ENCODE measurements at regions not wholly inside any gene's neighbourhood (a gene's known extent, or its start where the extent isn't known, plus 50 kb on each side); places are given as distances from the start of the nearest gene placed in this dataset.
"Not testable (repeated sequence)": the region's sequence is repeated elsewhere in the genome, so short reads cannot be mapped to it uniquely, and the experiment has no call there.

DNA sequence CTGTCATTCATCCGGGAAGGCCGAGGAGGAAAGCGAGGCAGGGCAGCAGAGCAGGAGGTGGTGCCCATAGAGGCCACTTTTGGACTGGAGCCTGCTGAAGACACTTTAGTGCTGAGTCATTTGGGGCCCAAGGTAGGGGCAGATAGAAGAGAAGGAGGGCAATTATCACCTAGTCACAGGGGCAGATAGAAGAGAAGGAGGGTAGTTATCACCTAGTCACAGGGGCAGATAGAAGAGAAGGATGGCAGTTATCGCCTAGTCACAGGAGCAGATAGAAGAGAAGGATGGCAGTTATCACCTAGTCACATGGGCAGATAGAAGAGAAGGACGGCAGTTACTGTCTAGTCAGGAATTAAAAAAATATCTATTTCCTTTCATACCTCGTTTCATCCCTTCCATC lies 1372.6 kb downstream of the FOXD4L5 start:
- H3K4me3 Mint-ChIP-seq; H3K4me1 Mint-ChIP-seq (ENCODE audit: low read depth); H3K27me3 Mint-ChIP-seq; intact Hi-C loops (cut with micrococcal nuclease); H3K36me3 Mint-ChIP-seq (ENCODE audit: low read depth); H3K27ac Mint-ChIP-seq: not testable (repeated sequence)
- H3K9me3 Mint-ChIP-seq: peaks cover 77% of the 10 kb centered on the region

DNA sequence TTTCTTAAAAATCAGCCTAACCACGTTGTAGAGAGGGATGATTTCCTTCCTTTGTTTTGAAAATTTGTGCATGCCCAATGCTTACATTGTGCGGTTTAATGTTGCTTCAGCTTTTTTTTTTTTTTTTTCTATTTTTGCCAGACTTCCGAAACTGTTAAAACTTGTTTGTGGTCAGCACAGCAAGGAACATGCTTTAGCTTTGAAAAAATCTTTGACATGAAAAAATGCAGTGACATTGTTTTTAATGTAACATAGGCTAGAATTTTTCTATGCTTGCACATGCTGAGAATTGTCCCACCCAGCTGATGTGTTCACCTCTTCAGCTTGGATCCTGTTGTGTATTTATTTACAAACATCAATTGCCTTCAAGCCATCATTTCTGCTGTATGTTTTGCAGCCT lies 1375.9 kb downstream of the FOXD4L5 start:
- intact Hi-C loops (cut with micrococcal nuclease); H3K27me3 Mint-ChIP-seq; H3K4me1 Mint-ChIP-seq (ENCODE audit: low read depth); H3K36me3 Mint-ChIP-seq (ENCODE audit: low read depth); H3K27ac Mint-ChIP-seq; H3K4me3 Mint-ChIP-seq: not testable (repeated sequence)
- H3K9me3 Mint-ChIP-seq: peaks cover 81% of the 10 kb centered on the region

DNA sequence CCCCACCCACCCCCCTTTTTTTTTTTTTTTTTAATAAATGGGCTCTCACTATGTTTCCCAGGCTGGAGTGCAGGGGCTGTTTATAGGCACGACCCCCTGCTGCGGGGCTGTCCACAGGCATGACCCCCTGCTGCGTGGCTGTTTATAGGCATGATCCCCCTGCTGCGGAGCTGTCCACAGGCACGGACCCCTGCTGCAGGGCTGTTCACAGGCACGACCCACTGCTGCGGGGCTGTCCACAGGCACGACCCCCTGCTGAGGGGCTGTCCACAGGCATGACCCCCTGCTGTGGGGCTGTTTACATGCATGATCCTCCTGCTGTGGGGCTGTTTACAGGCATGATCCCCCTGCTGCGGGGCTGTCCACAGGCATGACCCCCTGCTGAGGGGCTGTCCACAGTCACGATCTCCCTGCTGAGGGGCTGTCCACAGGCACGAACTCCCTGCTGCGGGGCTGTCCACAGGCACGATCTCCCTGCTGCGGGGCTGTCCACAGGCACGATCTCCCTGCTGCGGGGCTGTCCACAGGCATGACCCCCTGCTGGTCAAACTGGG lies 1385.3 kb downstream of the FOXD4L5 start:
- H3K27ac Mint-ChIP-seq; H3K4me3 Mint-ChIP-seq; H3K36me3 Mint-ChIP-seq (ENCODE audit: low read depth); H3K27me3 Mint-ChIP-seq; H3K4me1 Mint-ChIP-seq (ENCODE audit: low read depth); intact Hi-C loops (cut with micrococcal nuclease): not testable (repeated sequence)
- H3K9me3 Mint-ChIP-seq: peaks cover 64% of the 10 kb centered on the region

DNA sequence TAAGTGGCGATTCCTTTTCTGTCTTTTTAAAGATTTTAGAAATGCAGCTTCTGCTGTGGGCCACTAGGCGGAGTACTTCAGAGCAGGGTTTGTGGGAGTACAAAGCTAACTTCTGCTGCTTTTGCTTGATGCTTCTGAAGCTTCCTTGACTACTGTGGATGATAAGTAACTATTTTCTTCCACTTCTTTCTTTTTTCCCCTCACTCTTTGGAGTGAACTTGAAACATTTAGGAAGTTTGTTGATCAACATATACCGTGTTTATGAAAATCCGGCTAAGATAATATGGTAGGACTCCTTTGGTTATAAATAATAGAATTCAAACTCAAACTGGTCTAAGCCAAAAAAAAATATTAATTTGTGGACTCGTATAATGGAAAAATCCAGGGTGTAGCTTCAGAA lies 1403.6 kb downstream of the FOXD4L5 start:
- H3K4me1 Mint-ChIP-seq (ENCODE audit: low read depth); H3K9me3 Mint-ChIP-seq; H3K27ac Mint-ChIP-seq; H3K27me3 Mint-ChIP-seq; intact Hi-C loops (cut with micrococcal nuclease); H3K4me3 Mint-ChIP-seq; H3K36me3 Mint-ChIP-seq (ENCODE audit: low read depth): not testable (repeated sequence)

DNA sequence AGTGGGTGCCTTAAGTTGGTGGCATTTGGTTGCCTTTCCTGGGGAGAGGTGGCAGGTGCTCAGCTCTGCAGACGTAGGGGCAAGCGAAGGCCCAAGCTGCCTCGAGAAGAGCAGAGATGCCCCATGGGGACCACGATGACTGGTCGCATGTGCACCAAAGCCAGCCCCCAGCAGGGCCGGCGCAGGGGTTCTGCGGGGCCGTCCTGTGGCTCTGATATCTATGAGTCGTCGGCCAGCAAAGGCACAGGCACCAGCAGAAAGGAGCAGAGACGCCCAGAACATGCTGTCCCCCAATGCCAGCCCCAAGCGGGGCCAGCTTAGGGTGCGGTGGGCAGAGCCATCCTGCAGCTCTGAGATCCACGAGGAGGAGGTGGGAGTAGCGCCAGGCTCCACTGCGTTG lies 1408.6 kb downstream of the FOXD4L5 start:
- H3K27me3 Mint-ChIP-seq; H3K4me1 Mint-ChIP-seq (ENCODE audit: low read depth); H3K4me3 Mint-ChIP-seq; H3K9me3 Mint-ChIP-seq; H3K36me3 Mint-ChIP-seq (ENCODE audit: low read depth); H3K27ac Mint-ChIP-seq; intact Hi-C loops (cut with micrococcal nuclease): not testable (repeated sequence)

DNA sequence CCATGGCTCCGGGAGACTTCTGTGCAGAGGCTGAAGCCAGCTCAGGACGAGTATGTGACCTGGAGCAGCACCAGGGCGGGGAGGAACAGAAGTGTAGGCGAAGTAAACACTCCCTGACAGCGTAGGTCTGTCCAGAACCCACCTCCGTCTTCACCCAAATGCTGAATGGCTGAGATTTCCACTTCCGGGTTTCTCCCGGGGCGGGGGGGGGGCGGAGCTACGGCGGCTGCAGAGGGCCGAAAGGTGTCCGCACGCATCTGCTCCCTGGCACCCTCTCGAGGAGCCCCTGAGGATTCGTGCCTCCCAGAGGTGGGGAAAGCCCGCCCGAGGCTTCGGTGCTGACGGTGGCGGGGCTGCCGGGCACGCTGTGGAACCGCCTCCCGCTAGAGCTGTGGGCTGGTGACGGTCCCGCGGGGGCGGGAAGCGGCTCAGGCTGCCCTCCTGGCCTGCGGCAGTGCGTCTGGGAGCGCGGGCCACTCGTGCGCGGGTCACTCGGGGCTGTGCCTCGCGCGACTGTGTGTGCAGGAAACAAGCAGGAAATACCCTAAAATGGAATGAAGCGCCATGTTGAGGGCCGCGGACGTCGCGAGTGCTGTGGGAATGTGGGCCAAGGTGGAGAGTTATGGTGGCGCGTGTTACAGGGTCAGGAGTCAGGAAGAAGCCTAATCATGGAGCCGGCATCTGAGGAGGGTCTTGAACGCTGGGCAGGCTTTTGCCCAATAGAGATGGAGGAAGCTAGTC lies 1425.4 kb downstream of the FOXD4L5 start:
- no peaks in the 10 kb centered on the region for H3K36me3 Mint-ChIP-seq (ENCODE audit: low read depth)
- H3K27ac Mint-ChIP-seq: no peak overlapping the region
- no peaks in the 10 kb centered on the region for H3K27me3 Mint-ChIP-seq
- intact Hi-C loops (cut with micrococcal nuclease): no loop called here
- H3K4me3 Mint-ChIP-seq: peak overlapping the region; percentile 46
- no peaks in the 10 kb centered on the region for H3K4me1 Mint-ChIP-seq (ENCODE audit: low read depth)
- H3K9me3 Mint-ChIP-seq: peaks cover 46% of the 10 kb centered on the region

DNA sequence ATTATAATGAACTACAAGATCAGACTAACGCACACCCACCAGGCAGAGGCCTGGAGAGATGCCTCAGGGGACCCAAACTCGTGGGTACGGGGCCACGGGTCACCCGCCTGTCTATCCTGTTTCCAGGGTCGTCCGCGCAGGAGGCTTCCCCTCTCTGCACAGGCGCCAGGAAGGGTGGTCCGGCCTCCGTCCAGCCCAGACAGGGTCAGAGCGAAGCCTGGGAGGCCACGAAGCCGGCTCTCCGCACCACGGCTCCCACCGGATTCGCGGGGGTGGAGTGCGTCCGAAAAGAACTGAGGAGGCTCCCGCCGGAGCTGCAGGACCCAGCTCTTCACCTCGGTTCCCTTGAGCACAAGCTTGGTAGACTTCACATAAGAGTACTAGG lies 1425.9 kb downstream of the FOXD4L5 start:
- H3K27ac Mint-ChIP-seq; H3K27me3 Mint-ChIP-seq; H3K4me1 Mint-ChIP-seq (ENCODE audit: low read depth); H3K36me3 Mint-ChIP-seq (ENCODE audit: low read depth); intact Hi-C loops (cut with micrococcal nuclease): not testable (repeated sequence)
- peaks cover 44% of the 10 kb centered on the region for H3K9me3 Mint-ChIP-seq
- peak overlapping the region; percentile 46 for H3K4me3 Mint-ChIP-seq

DNA sequence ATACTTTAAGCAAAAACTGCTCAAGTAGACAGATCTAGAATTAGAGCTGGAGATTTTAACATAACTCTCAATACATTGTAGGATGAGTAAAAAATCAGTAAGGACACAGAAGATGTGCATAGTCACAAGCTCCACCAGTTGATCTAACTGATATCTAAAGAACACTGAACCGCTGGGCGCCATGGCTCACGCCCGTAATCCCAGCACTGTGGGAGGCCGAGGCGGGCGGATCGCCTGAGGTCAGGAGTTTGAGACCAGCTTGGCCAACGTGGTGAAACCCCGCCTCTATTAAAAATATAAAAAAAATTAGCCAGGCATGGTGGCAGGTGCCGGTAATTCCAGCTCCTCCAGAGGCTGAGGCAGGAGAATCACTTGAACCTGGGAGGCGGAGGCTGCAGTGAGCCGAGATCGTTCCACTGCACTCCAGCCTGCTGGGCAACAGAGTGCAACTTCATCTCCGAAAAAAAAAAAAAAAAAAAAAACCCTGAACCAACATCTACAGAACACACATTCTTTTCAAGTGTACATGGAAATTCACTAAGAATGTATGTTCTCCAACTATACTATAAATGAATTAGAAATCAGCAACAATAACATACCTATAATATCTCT lies 1431.8 kb downstream of the FOXD4L5 start:
- H3K27me3 Mint-ChIP-seq; intact Hi-C loops (cut with micrococcal nuclease); H3K4me3 Mint-ChIP-seq; H3K36me3 Mint-ChIP-seq (ENCODE audit: low read depth); H3K4me1 Mint-ChIP-seq (ENCODE audit: low read depth); H3K27ac Mint-ChIP-seq: not testable (repeated sequence)
- peaks cover 23% of the 10 kb centered on the region for H3K9me3 Mint-ChIP-seq

DNA sequence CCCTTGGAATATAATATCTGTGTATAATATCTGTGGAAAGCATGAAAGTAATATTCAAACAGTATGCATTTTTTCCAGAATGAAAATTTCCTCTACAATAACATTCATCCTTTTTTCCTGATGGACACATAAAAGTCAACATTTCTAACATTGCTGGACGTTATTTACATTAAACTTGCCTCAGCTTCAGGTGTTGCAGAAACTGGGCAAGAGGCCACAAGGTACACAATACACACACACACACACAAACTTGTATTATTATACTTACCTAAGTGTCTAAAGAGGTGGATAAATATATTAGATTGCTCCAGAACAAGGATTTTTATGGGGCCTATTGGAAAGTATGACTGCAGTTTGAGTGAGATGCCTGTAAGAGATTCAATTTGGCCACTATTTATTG lies 1460.2 kb downstream of the FOXD4L5 start:
- H3K27ac Mint-ChIP-seq; H3K4me1 Mint-ChIP-seq (ENCODE audit: low read depth); H3K27me3 Mint-ChIP-seq; H3K4me3 Mint-ChIP-seq; intact Hi-C loops (cut with micrococcal nuclease); H3K36me3 Mint-ChIP-seq (ENCODE audit: low read depth): not testable (repeated sequence)
- H3K9me3 Mint-ChIP-seq: peaks cover 15% of the 10 kb centered on the region

DNA sequence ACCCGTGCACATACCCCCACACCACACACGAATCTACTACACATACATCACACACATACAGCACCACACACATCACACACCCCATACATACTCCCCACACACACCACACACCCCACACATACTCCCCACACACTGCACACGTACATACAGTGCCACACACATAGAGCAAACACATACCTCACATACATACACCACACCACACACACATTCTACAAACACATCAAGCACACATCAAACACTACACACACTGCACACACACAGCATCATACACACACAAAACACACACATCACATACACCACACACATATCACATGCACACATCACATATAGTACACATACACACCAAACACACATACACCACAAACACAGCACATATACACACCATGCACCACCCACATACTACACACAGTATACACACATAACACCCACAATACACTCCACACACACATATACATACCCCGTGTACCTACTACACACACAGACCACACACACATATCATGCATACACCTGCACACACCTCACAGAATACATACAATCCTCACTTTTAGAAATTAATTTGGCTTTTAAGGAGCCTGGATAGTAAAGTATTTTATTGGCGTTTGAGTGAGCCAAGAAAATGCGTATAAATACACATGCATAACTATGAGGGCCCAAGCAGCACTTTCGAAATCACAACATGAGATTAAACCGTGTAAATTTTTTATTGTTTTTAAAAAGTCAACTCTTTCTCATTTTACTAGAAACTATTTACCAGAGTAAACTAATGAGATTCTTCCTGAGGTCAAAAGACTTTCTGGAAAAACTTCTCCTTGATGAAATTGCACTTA lies 1461.4 kb downstream of the FOXD4L5 start:
- H3K4me3 Mint-ChIP-seq; H3K4me1 Mint-ChIP-seq (ENCODE audit: low read depth); H3K27ac Mint-ChIP-seq; H3K36me3 Mint-ChIP-seq (ENCODE audit: low read depth); H3K27me3 Mint-ChIP-seq; intact Hi-C loops (cut with micrococcal nuclease): not testable (repeated sequence)
- peaks cover 15% of the 10 kb centered on the region for H3K9me3 Mint-ChIP-seq

DNA sequence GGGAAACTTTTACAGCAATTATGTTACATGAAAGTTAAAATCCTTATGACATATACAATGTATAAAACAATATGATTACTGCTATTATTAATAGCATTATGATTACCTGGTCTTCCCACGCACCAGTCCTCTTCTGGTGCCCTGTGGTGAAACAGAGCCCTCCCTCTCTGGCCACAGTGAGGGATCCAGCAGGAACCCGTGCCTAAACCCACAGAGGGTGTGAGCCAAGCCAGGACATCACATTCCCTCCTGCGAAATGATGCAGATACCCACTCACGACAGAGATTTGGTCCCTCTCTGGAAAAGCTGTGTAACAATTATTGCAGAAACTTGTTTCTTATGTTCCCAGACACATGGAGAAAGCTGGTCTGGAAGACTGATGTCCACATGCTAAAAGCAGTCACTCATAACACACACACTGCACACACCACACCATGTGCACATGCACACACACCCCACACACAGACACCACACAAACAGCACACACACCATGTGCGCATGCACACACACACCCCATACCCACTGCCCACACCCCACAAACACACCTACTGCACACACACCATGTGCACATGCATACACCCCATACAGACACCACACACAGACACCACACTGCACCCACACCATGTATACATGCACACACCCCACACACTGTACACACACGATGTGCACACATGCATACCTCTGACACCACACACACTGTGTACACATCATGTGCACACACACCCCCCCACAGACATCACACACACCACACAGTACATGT lies 1462.2 kb downstream of the FOXD4L5 start:
- intact Hi-C loops (cut with micrococcal nuclease); H3K27me3 Mint-ChIP-seq; H3K27ac Mint-ChIP-seq; H3K4me1 Mint-ChIP-seq (ENCODE audit: low read depth); H3K36me3 Mint-ChIP-seq (ENCODE audit: low read depth); H3K4me3 Mint-ChIP-seq: not testable (repeated sequence)
- H3K9me3 Mint-ChIP-seq: peaks cover 21% of the 10 kb centered on the region

DNA sequence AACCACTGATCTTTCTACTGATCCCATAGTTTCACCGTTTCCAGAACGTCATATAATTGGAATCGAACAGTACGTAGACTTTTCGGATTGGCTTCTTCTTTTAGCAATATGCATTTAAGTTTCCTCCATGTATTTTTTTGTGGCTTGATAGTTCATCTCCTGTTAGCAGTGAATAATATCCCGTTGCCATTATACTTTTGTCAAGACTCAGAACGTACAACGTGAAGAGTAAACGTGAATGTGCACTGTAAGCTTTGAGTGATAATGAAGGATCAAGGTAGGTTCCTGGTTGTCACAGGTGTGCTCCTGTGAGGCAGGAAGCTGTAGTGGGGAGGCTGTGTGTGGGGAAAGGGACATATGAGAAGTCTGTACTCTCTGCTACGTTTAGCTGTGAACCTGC lies 1463.7 kb downstream of the FOXD4L5 start:
- Mint-ChIP-seq H3K4me1 (ENCODE audit: low read depth) (peaks cover 19% of the 10 kb centered on the region), H3K27me3 (peaks cover 14% of the 10 kb centered on the region), H3K9me3 (peaks cover 35% of the 10 kb centered on the region)
- intact Hi-C loops (cut with micrococcal nuclease); H3K4me3 Mint-ChIP-seq; H3K27ac Mint-ChIP-seq; H3K36me3 Mint-ChIP-seq (ENCODE audit: low read depth): not testable (repeated sequence)

DNA sequence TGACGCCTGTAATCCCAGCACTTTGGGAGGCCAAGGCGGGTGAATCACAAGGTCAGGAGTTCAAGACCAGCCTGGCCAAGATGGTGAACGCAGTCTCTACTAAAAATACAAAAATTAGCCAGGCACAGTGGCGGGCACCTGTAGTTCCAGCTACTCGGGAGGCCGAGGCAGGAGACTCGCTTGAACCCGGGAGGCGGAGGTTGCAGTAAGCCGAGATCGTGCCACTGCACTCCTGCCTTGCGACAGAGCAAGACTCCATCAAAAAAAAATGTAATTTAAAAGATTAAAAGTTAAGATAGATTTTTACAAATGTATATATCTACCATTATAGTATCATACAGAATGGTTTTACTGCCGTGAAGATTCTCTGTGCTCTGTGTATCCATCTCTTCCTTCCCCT lies 1464.1 kb downstream of the FOXD4L5 start:
- H3K4me3 Mint-ChIP-seq; H3K27ac Mint-ChIP-seq; H3K36me3 Mint-ChIP-seq (ENCODE audit: low read depth); intact Hi-C loops (cut with micrococcal nuclease): not testable (repeated sequence)
- Mint-ChIP-seq H3K9me3 (peaks cover 39% of the 10 kb centered on the region), H3K27me3 (peaks cover 14% of the 10 kb centered on the region), H3K4me1 (ENCODE audit: low read depth) (peaks cover 19% of the 10 kb centered on the region)

DNA sequence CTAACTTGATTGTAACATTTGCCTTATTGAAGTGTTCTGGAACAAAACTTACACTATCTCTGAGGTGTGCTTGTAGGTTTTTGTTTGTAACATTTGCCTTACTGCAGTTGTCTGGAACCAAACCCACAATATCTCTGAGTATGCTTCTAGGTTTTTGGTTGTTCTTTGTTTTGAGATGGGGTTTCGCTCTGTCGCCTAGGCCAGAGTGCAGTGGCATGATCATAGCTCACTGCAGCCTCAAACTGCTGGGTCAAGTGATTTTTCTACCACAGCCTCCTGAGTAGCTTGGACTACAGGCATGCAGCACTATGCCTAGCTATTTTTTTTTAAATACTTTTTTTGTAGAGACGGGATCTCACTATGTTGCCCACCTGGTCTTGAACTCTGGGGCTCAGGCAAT lies 1464.6 kb downstream of the FOXD4L5 start:
- H3K36me3 Mint-ChIP-seq (ENCODE audit: low read depth); H3K4me3 Mint-ChIP-seq; intact Hi-C loops (cut with micrococcal nuclease); H3K27ac Mint-ChIP-seq: not testable (repeated sequence)
- peaks cover 44% of the 10 kb centered on the region for H3K9me3 Mint-ChIP-seq
- H3K27me3 Mint-ChIP-seq: peaks cover 14% of the 10 kb centered on the region
- H3K4me1 Mint-ChIP-seq (ENCODE audit: low read depth): peaks cover 19% of the 10 kb centered on the region

Data from dendritic cell treated with granulocyte-macrophage colony-stimulating factor and Interleukin-4, amounts not matched to agents 40 ng/mL and 50 ng/mL, for 4 days (primary cell).